AG10803 (cell line): ENCODE measurements at regions not wholly inside any gene's neighbourhood (a gene's known extent, or its start where the extent isn't known, plus 50 kb on each side); places are given as distances from the start of the nearest gene placed in this dataset.

Experiments
- DNase-seq: peaks from one replicate; pipeline ENCODE4 v3.0.0; 2010; ENCODE audit warnings: low read depth
- H3K4me3 ChIP-seq: 2 replicates; pipeline ENCODE4 v1.5.1; 2011; ENCODE audit warnings: mild to moderate bottlenecking, low read length, control low read depth
- TF ChIP-seq, protein P1 (sequence below): conservative IDR thresholded peaks from 2 replicates; pipeline ENCODE4 v1.5.1; 2011; ENCODE audit warnings: mild to moderate bottlenecking, low read length, control low read depth, inconsistent platforms

DNA sequence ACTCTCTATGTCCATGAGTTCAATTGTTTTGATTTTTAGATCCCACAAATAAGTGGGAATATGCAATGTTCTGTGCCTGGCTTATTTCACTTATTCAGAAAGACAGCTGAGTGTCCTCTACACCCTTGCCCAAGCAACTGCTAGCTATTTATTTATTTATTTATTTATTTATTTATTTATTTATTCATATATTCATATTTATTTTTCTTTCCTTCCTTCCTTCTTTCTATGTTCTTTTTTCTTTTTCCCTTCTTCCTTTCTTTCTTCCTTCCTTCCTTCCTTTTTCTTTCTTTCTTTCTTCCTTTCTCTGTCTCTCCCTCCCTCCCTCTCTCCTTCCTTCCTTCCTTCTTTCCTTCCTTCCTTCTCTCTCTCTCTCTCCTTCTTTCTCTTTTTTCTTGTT lies 563.4 kb downstream of the BCL11B start:
- no peak overlapping the region for H3K4me3 ChIP-seq
- TF ChIP-seq, protein P1, sequence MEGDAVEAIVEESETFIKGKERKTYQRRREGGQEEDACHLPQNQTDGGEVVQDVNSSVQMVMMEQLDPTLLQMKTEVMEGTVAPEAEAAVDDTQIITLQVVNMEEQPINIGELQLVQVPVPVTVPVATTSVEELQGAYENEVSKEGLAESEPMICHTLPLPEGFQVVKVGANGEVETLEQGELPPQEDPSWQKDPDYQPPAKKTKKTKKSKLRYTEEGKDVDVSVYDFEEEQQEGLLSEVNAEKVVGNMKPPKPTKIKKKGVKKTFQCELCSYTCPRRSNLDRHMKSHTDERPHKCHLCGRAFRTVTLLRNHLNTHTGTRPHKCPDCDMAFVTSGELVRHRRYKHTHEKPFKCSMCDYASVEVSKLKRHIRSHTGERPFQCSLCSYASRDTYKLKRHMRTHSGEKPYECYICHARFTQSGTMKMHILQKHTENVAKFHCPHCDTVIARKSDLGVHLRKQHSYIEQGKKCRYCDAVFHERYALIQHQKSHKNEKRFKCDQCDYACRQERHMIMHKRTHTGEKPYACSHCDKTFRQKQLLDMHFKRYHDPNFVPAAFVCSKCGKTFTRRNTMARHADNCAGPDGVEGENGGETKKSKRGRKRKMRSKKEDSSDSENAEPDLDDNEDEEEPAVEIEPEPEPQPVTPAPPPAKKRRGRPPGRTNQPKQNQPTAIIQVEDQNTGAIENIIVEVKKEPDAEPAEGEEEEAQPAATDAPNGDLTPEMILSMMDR = no peak
- DNase-seq = no peak

DNA sequence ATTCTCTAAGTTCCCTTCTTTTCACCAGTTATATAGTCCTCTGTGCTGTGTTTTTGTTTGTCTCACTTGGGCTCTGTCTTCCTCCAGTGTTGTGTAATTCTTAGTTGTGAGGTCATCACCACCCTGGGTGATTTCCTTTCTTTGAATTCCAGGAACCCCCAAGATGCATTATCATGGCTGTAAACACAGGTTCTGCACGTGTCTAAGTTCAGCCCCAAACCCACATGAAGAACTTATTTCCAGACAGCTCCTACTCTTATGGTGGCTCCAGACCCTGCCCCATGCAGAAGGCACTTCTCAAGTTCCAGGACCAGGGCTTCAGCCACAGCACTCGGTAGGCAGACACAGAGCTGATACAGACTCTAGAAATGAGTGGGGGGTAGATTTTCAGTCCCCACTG lies 560.5 kb downstream of the BCL11B start:
- no peak for DNase-seq
- no peak overlapping the region for H3K4me3 ChIP-seq
- TF ChIP-seq, protein P1 = no peak

DNA sequence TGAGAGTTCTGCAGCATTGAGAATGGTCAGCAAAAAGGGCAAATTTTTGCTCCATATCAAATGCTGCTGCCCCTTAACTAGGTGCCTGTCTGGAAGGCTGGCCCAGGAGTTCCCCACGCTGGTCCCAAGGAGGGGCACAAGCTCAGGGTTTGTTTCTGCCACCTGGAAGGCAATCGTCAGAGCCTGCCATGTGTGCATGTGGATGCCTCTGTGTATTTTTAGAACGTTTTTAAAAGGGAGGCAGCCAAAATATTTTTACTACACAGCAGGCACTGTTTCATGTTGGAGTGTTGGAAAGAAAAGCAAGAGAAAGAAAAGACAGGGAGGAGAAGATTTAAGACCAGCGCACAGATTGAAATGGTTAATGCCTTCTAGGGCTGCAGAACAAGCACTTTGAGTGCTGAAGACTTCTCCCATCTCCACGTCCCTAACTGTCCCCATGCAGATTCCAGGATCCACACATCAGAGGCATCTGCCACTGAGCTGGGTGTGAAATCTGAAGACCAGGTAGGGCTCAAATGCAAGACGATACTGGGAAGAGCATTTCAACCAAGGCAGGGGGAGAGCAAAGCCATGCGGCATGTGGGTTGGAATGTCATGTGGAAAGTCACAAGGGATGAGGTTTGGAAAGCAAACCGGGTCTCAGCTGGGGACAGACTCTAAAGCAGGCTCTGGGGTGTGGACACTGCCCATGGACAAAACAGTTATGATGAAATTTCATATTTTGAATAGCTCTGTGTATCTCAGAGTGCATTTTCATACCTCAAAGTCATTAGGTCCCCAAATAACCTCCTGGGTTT lies 557.2 kb downstream of the BCL11B start:
- no peak for DNase-seq
- TF ChIP-seq, protein P1 = no peak
- no peak overlapping the region for H3K4me3 ChIP-seq

DNA sequence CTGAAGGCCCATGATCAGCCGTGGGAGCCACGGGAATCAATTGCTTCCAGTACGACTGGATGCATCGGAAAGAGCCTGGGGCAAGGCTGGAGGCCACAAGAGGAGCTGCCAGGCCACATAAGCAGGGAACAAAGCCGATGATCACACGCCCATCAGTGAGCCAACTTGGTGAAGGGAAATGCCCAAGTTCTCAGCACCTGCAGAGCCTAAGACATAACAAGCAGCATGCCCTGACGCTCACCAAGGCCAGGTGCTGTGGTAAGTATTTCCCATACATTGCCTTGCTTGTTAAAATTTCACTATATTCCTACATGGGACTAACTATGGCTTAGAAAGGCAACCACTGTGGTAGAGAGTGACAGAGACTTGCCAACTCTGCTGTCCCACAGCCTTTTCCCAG lies 555.9 kb downstream of the BCL11B start:
- DNase-seq = no peak
- TF ChIP-seq, protein P1 = no peak
- H3K4me3 ChIP-seq = no peak overlapping the region

DNA sequence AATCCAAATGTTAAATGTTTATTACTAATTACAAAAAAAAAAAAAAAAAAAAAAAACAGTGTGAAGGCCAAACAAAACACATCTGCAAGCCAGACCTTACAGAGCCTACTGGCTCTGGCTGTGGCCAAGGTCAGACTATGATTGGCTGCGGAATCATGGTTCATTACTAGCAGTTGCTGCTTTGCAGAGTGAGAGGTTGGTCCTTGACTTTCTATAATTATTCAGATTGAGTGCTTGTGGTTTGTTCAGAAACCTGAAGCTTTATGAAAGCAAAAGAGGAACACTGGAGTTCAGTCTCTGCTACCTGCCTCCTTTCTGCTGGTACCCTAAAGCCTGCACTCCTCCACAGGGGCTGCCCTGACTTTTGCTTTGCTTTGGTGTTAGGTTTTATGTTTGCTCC lies 550.9 kb downstream of the BCL11B start:
- no peak overlapping the region for H3K4me3 ChIP-seq

DNA sequence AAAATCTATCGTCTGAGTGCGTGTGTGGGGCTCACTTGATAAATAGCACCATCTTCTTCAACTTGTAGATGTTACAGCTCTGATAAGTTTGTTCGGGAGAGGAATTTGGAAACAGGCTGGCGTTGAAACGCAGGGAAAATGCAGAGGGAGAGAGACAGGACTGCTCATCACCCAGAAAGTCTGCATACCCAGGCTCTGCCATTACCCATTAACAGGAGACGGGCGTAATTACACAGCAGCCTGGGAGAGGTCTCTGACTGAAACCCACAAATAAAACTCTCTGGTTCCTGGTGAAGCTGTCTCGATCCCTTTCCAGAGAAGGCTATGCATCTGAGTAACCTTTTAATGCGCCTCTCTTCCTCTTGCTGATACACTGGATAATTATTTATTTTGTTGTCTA lies 547.3 kb downstream of the BCL11B start:
- no peak overlapping the region for H3K4me3 ChIP-seq
- TF ChIP-seq, protein P1 = no peak
- no peak for DNase-seq

More for the DNA sequence above, 550.9 kb downstream of the BCL11B start:
- DNase-seq = no peak
- TF ChIP-seq, protein P1 = no peak

DNA sequence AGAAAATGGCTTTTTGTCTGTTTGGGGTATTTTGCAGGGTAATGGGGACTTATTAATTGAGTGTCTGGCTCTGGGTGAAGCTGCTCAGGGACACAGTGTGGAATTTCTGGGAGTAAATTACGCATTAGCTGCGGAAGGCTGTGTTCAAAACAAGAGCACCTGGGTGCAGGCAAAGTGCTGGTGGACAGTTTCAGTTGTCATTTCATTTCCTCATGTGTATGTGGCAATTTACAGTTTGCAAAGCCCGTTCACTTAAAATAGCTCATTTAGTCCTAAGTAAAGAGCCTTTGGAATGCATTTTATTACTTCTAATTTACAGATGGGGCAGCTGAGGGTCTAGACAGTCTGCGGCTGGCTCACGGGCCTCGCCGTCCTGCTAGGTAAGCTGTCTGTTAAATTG lies 546.8 kb downstream of the BCL11B start:
- H3K4me3 ChIP-seq = no peak overlapping the region
- no peak for DNase-seq
- TF ChIP-seq, protein P1 = no peak
